ENCODE measurements at regions not wholly inside any gene's neighbourhood (a gene's known extent, or its start where the extent isn't known, plus 50 kb on each side); places are given as distances from the start of the nearest gene placed in this dataset.

- TF ChIP-seq CTCF (IDR thresholded peaks at IDR 0.05) (no peak), POLR2A (IDR thresholded peaks at IDR 0.05) (no peak)
Measured at GRCh38 chr7:32253299-32253698, 183.1 kb upstream of the PDE1C start.

Measured in uterus (tissue), 2 donors.